ENCODE measurements at regions not wholly inside any gene's neighbourhood (a gene's known extent, or its start where the extent isn't known, plus 50 kb on each side); places are given as distances from the start of the nearest gene placed in this dataset.

DNA sequence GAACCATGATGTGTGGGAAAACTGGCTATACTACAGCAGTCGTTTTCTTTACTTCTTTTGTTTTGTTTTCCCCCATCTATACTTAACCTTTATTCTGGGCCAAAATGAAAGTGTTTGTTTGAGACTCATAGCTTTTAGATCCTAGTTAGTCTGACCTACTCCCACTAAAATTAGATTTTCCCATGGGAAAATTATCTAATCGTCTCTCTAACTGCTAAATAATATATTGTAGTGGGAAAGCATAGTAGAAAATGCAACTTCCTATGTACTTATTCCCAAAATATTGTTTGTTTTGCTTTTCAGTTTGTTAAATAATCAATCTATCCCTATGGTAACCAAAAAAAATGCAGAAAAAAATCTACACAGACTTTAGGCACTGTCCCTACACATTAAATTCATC, 96.6 kb downstream of the NOC3L start:
- Histone ChIP-seq H3K4me3 (ENCODE audit: low read length) (no peak overlapping the region), H3K36me3 (ENCODE audit: control insufficient read depth, insufficient read depth, low read length) (peaks cover 67% of the 10 kb centered on the region)

DNA sequence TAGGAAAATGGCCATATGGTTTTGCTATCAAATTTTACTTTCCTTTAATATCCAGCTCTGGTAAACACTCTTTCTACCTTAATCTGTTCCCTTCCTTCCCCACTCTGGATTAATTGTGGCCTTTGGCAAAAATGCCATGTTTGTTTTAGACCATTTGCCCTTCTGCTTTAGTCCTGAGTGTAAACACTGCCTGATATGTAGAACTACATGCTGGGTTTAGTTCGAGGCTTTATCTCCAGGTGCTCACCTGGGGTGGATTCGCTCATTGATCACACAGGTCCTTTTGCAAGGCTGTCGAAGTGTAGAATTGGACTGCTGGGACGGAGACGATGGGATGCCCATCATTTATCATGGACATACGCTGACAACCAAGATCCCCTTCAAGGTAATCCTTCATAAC, 94.1 kb downstream of the NOC3L start:
- no peak overlapping the region for H3K27ac ChIP-seq (ENCODE audit: low read depth, low read length)
- 78 to 84% methylated on average over 6 of the region's 6 CpGs for WGBS, 2 experiments (ENCODE audit: insufficient coverage in 1 of 2, insufficient read length in 1 of 2)
- H3K36me3 ChIP-seq (ENCODE audit: control insufficient read depth, insufficient read depth, low read length) = peaks cover 77% of the 10 kb centered on the region
- H3K4me3 ChIP-seq (ENCODE audit: low read length) = no peak overlapping the region
- peaks cover 3% of the 10 kb centered on the region for H3K4me1 ChIP-seq (ENCODE audit: control insufficient read depth, insufficient read depth, low read length)
- H3K9me3 ChIP-seq (ENCODE audit: control insufficient read depth, low read length) = peaks cover 38% of the 10 kb centered on the region
- TF ChIP-seq, protein P1, sequence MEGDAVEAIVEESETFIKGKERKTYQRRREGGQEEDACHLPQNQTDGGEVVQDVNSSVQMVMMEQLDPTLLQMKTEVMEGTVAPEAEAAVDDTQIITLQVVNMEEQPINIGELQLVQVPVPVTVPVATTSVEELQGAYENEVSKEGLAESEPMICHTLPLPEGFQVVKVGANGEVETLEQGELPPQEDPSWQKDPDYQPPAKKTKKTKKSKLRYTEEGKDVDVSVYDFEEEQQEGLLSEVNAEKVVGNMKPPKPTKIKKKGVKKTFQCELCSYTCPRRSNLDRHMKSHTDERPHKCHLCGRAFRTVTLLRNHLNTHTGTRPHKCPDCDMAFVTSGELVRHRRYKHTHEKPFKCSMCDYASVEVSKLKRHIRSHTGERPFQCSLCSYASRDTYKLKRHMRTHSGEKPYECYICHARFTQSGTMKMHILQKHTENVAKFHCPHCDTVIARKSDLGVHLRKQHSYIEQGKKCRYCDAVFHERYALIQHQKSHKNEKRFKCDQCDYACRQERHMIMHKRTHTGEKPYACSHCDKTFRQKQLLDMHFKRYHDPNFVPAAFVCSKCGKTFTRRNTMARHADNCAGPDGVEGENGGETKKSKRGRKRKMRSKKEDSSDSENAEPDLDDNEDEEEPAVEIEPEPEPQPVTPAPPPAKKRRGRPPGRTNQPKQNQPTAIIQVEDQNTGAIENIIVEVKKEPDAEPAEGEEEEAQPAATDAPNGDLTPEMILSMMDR (conservative IDR thresholded peaks at IDR 0.05) = no peak
- H3K27me3 Mint-ChIP-seq (ENCODE audit: insufficient read depth) = no peaks in the 10 kb centered on the region
- peaks cover 54% of the 10 kb centered on the region for H3K36me3 Mint-ChIP-seq (ENCODE audit: low read depth)
- DNase-seq = no peak
- H3K4me3 Mint-ChIP-seq = no peak overlapping the region
- no peak overlapping the region for H3K27ac Mint-ChIP-seq
- no peak overlapping the region for H3K9ac ChIP-seq (ENCODE audit: extremely low read depth, low read length, poor library complexity, severe bottlenecking)
- peaks cover 32% of the 10 kb centered on the region for H3K9me3 Mint-ChIP-seq
- no peaks in the 10 kb centered on the region for H3K27me3 ChIP-seq (ENCODE audit: control insufficient read depth, insufficient read depth, low read length, poor library complexity, severe bottlenecking)
- H3K4me1 Mint-ChIP-seq = peaks cover 9% of the 10 kb centered on the region

More for the DNA sequence above, 96.6 kb downstream of the NOC3L start:
- no peaks in the 10 kb centered on the region for H3K27me3 ChIP-seq (ENCODE audit: control insufficient read depth, insufficient read depth, low read length, poor library complexity, severe bottlenecking)
- Mint-ChIP-seq H3K36me3 (ENCODE audit: low read depth) (peaks cover 44% of the 10 kb centered on the region), H3K27ac (no peak overlapping the region), H3K27me3 (ENCODE audit: insufficient read depth) (no peaks in the 10 kb centered on the region), H3K9me3 (peaks cover 10% of the 10 kb centered on the region), H3K4me1 (peaks cover 9% of the 10 kb centered on the region), H3K4me3 (no peak overlapping the region)
- H3K9ac ChIP-seq (ENCODE audit: extremely low read depth, low read length, poor library complexity, severe bottlenecking) = no peak overlapping the region
- H3K9me3 ChIP-seq (ENCODE audit: control insufficient read depth, low read length) = peaks cover 27% of the 10 kb centered on the region
- H3K27ac ChIP-seq (ENCODE audit: low read depth, low read length) = no peak overlapping the region
- peaks cover 3% of the 10 kb centered on the region for H3K4me1 ChIP-seq (ENCODE audit: control insufficient read depth, insufficient read depth, low read length)
- WGBS, 2 experiments (ENCODE audit: insufficient coverage in 1 of 2, insufficient read length in 1 of 2) = 88% methylated on average over 1 of the region's 2 CpGs; no CpG with 5 or more reads in 1 of the 2 experiments
- no peak for DNase-seq
- TF ChIP-seq, protein P1 (conservative IDR thresholded peaks at IDR 0.05) = no peak

DNA sequence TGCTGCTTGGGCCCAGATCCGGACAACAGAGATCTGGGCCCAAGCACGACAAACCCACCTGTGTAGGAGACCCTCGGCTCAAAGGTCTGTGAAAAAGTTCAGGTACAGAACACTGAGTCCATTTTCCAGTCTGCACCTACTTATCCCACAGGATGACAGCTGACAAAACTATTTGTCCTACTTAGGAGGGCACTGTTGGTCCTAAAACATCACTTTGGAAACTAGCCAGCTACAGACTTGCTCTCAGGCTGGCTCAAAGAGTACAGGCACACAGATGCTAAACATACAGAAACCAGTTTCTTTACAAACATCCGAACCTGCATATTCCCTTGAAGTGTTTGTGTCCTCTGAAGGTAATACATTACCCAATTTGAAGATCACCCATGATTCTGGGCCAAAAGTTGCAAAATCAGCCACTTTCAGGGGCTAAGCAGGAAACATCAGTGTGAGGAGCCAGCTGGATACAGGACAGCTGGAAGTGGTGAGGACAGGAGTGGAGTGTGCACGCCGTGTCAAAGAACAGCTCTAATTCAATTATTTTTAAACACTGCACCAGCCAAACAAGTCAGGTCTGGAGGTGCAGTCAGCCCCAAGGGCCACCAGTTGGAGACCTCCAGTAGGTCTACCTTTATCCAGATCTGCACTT, 88.5 kb downstream of the NOC3L start:
- no peak overlapping the region for H3K4me3 ChIP-seq (ENCODE audit: low read length)
- no peaks in the 10 kb centered on the region for H3K4me1 ChIP-seq (ENCODE audit: control insufficient read depth, insufficient read depth, low read length)
- no peak for DNase-seq
- no peak overlapping the region for H3K27ac ChIP-seq (ENCODE audit: low read depth, low read length)
- peaks cover 35% of the 10 kb centered on the region for H3K9me3 ChIP-seq (ENCODE audit: control insufficient read depth, low read length)
- H3K4me3 Mint-ChIP-seq = no peak overlapping the region
- TF ChIP-seq, protein P1 (conservative IDR thresholded peaks at IDR 0.05) = no peak
- peaks cover 64% of the 10 kb centered on the region for H3K36me3 Mint-ChIP-seq (ENCODE audit: low read depth)
- H3K27me3 ChIP-seq (ENCODE audit: control insufficient read depth, insufficient read depth, low read length, poor library complexity, severe bottlenecking) = no peaks in the 10 kb centered on the region
- WGBS, 2 experiments (ENCODE audit: insufficient coverage in 1 of 2, insufficient read length in 1 of 2) = 94 to 100% methylated on average over 4 to 6 of the region's 6 CpGs
- H3K9ac ChIP-seq (ENCODE audit: extremely low read depth, low read length, poor library complexity, severe bottlenecking) = no peak overlapping the region
- no peaks in the 10 kb centered on the region for H3K27me3 Mint-ChIP-seq (ENCODE audit: insufficient read depth)
- H3K4me1 Mint-ChIP-seq = no peaks in the 10 kb centered on the region
- peaks cover 32% of the 10 kb centered on the region for H3K9me3 Mint-ChIP-seq
- no peak overlapping the region for H3K27ac Mint-ChIP-seq
- peaks cover 80% of the 10 kb centered on the region for H3K36me3 ChIP-seq (ENCODE audit: control insufficient read depth, insufficient read depth, low read length)
